ENCODE measurements at regions not wholly inside any gene's neighbourhood (a gene's known extent, or its start where the extent isn't known, plus 50 kb on each side); places are given as distances from the start of the nearest gene placed in this dataset.

DNA sequence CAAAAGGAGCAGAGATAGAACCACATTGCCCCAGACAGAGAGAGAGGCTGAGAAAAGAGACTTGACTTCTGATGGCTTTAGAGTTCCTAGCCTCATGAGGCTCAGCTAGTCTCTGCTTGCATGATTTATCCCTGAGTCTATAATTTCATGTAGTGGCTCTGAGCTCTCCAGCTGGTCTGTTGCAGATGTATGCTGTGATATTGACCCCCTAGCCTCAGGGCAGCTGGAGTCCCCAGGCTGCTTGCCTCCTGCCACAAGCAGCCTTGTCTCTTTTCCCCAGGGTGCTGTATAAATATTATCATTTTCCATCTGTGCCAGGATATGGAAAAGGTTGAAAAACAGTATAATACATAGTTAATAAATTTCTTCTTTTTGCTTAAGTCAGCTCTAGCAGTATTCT lies 467.6 kb upstream of the CWC22 start:
- DNase-seq (ENCODE audit: low read depth, low spot score) = no peak
- ChIA-PET POLR2A (no interaction called here), CTCF (interaction anchor here (1.3 kb wide), 1 partner anchor 351 kb away, joined by 3 read pairs; no protein-coding TSS in a partner anchor)
- TF ChIP-seq, protein P1, sequence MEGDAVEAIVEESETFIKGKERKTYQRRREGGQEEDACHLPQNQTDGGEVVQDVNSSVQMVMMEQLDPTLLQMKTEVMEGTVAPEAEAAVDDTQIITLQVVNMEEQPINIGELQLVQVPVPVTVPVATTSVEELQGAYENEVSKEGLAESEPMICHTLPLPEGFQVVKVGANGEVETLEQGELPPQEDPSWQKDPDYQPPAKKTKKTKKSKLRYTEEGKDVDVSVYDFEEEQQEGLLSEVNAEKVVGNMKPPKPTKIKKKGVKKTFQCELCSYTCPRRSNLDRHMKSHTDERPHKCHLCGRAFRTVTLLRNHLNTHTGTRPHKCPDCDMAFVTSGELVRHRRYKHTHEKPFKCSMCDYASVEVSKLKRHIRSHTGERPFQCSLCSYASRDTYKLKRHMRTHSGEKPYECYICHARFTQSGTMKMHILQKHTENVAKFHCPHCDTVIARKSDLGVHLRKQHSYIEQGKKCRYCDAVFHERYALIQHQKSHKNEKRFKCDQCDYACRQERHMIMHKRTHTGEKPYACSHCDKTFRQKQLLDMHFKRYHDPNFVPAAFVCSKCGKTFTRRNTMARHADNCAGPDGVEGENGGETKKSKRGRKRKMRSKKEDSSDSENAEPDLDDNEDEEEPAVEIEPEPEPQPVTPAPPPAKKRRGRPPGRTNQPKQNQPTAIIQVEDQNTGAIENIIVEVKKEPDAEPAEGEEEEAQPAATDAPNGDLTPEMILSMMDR (IDR thresholded peaks at IDR 0.05; ENCODE audit: insufficient read depth, low read length, missing control alignments) = no peak
- H3K4me3 ChIP-seq (ENCODE audit: low read depth, low read length) = no peak overlapping the region

DNA sequence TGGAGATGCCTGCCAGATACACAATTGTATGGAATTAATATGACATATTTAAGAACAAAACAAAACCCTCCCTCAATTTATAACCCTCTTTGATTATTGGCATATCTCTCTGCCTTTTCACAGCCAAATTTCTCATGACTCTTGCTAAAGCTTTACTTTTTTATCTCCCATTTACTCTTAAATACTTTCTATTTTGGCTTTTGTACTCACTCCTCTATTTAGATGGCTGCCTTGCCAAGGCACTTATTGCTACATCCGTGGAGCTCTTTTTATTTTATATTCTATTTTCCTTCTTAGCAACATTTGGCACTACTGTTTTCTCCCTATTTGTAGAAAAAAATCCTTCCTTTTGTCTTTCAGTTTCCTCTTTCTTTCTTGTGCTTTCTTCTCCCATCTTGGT lies 466.4 kb upstream of the CWC22 start:
- no peak overlapping the region for H3K4me3 ChIP-seq (ENCODE audit: low read depth, low read length)
- ChIA-PET CTCF (interaction anchor here (1.0 kb wide), 1 partner anchor 13 kb away, joined by 3 read pairs; no protein-coding TSS in a partner anchor), POLR2A (no interaction called here)
- TF ChIP-seq, protein P1 (IDR thresholded peaks at IDR 0.05; ENCODE audit: insufficient read depth, low read length, missing control alignments) = no peak
- no peak for DNase-seq (ENCODE audit: low read depth, low spot score)

DNA sequence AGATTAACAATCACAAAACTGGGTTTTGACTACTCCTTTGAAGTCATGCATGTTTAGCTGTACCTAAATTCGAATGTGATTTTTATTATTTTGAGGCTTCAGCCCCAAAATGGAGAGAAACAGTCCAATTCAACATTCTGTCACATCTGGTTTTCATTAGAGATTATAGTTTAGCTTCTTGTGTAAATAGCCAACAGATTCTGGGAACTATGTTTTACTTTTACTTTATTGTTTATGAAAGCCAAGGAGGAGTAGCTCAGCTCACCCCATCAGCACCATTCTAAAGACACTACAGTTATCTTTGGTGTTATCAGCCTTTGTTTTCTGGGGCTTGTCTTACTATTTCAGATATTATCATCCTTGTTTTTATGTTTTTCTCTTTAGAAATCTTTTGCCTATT lies 465.0 kb upstream of the CWC22 start:
- no peak overlapping the region for H3K4me3 ChIP-seq (ENCODE audit: low read depth, low read length)
- ChIA-PET CTCF (no interaction called here), POLR2A (no interaction called here)
- TF ChIP-seq, protein P1 (IDR thresholded peaks at IDR 0.05; ENCODE audit: insufficient read depth, low read length, missing control alignments) = no peak
- peak; percentile 7 for DNase-seq (ENCODE audit: low read depth, low spot score)

DNA sequence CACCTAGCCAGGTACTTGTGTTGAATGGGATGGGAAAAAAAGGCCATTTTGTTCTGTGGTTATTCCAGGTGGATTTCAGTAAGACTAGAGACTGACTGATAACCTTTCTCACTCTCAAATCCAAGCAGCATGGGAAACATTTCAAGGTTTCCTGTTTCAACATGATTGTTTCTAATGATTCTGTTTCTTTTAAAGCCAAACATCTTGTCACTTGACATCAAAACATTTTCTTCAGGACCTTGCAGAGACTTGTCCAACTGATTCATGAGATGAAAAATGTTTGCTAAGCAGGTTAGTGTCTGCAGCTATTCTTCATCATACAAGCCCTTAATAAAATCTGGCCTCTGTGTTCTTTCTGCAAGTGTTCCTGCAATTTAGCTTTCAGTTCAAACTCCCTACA lies 456.5 kb upstream of the CWC22 start:
- CTCF ChIA-PET = no interaction called here

DNA sequence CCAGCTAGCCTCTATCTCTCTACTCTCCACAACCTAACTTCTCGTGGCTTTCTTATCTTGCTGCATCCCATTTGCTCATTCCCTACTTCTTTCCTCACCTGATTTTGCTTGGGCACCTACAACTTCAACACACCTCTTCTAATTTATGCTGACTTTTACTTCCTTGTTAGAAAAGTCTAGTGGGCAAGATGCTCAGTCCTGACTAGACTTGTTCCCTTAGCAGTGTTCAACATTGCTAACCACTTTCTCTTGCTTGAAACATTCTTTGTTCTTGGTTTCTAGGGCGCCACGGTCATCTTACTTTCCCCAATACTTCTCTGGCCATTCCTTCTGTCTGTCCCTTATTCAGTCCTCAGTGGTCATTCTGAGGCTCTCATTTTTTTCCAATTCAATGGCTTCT lies 454.7 kb upstream of the CWC22 start:
- ChIA-PET POLR2A (no interaction called here), CTCF (no interaction called here)
- no peak for DNase-seq (ENCODE audit: low read depth, low spot score)
- H3K4me3 ChIP-seq (ENCODE audit: low read depth, low read length) = no peak overlapping the region
- TF ChIP-seq, protein P1 (IDR thresholded peaks at IDR 0.05; ENCODE audit: insufficient read depth, low read length, missing control alignments) = no peak

More for the DNA sequence above, 456.5 kb upstream of the CWC22 start:
- TF ChIP-seq, protein P1 (IDR thresholded peaks at IDR 0.05; ENCODE audit: insufficient read depth, low read length, missing control alignments) = no peak
- DNase-seq (ENCODE audit: low read depth, low spot score) = no peak
- POLR2A ChIA-PET = no interaction called here
- H3K4me3 ChIP-seq (ENCODE audit: low read depth, low read length) = no peak overlapping the region

DNA sequence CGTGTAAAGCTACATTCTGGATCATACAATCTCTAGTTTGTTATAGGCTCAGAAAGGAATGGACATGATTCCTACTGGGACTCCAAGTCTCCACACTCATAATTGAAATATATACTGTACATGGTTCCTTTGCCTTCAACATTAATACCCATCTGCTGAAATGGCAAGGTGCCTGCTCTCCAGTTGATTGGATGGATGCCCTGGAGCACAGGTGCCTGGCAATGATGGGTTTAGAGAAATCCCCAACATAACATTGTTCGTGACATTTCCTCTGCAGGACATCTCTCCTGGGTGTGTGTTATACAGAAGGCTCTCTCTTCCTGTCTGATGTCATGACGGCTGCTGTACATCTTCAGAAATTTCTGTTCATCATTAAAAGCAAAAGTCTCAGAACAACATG lies 449.7 kb upstream of the CWC22 start:
- ChIA-PET POLR2A (no interaction called here), CTCF (no interaction called here)
- no peak for DNase-seq (ENCODE audit: low read depth, low spot score)
- H3K4me3 ChIP-seq (ENCODE audit: low read depth, low read length) = no peak overlapping the region
- TF ChIP-seq, protein P1 (IDR thresholded peaks at IDR 0.05; ENCODE audit: insufficient read depth, low read length, missing control alignments) = no peak
